Hematopoietic multipotent progenitor cell treated with erythropoietin and hydrocortisone succinate and interleukin-3 and kit ligand, for 8 days (in vitro differentiated cells): ENCODE measurements at regions not wholly inside any gene's neighbourhood (a gene's known extent, or its start where the extent isn't known, plus 50 kb on each side); places are given as distances from the start of the nearest gene placed in this dataset.
"Not testable (repeated sequence)": the region's sequence is repeated elsewhere in the genome, so short reads cannot be mapped to it uniquely, and the experiment has no call there.

Source experiments
- DNase-seq: peaks from one replicate; pipeline ENCODE4 v3.0.0-alpha.2; 2015

- no peak for DNase-seq
Measured at GRCh38 chr7:54398863-54399262, 143.3 kb upstream of the VSTM2A start.

- no peak for DNase-seq
Measured at GRCh38 chr7:54409917-54410316, 132.3 kb upstream of the VSTM2A start.

DNA sequence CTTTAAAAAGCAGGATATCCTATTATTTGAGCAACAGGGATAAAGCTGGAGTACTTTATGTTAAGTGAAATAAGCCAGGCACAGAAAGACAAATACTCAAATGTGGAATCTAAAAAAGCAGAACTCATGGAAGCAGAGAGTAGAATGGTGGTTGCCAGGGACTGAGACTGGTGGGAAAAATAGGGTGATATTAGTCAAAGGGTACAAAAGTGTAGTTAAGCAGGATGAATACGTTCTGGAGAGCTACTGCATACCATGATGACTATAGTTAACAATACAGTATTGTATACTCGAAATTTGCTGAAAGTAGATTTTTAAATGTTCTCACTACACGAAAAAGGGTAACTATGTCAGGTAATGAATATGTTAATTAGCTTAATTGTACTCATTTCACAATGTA lies 125.5 kb upstream of the VSTM2A start:
- DNase-seq = no peak

- no peak for DNase-seq
Measured at GRCh38 chr7:54419209-54419608, 123.0 kb upstream of the VSTM2A start.

DNA sequence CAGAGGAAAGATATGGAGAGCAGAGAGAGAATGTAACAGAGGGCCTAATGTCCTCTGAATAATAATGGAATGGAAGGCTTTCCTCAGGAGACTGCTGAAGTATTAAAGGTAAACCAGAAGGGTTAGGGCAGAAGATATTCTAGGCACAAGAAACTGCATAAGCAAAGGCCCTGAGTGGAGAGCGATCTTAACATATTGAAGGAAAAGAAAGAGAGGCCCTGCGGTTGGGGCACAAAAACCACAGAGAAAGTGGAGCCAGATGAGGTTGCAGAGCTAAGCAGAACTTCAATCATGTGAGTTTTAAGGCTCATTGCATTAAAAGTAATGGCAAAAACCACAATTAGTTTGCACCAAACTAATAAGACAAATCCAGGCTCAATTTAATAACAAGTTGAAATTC lies 115.8 kb upstream of the VSTM2A start:
- DNase-seq = no peak

- no peak for DNase-seq
Measured at GRCh38 chr7:54429111-54429510, 113.1 kb upstream of the VSTM2A start.

DNA sequence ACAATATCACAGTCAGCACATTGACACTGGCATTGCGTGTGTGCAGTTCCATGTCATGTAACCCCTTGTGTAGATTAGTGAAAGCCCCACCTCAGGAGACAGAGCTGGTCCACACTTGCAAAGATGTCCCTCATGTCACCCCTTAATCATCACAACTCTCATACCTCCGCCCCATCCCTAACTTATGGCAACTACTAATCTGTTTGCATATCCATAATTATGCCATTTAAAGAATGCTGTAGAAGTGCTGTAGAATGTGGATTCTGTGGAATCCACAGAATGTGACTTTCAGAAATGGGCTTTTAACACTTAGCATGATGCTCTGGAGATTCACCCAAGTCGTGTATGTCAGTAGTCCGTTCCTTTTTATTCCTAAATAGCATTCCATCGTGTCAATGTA lies 102.8 kb upstream of the VSTM2A start:
- no peak for DNase-seq

- not testable (repeated sequence) for DNase-seq
Measured at GRCh38 chr7:54444046-54444686, 98.0 kb upstream of the VSTM2A start.

DNA sequence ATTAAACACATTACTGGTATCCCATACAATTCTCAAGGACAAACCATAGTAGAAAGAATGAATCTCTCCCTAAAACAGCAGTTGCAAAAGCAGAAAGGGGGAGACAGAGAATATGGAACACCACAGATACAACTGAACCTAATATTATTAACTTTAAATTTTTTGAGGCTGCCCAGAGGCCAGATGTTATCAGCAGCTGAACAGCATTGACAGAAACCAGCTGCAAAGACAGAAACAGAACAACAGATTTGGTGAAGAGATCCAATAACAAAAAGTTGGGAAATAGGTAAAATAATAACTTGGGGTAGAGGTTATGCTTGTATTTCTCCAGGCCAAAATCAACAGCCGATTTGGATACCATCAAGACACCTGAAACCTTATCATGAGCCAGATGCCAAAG lies 89.0 kb upstream of the VSTM2A start:
- DNase-seq = not testable (repeated sequence)

- DNase-seq = not testable (repeated sequence)
Measured at GRCh38 chr7:54454700-54455099, 87.5 kb upstream of the VSTM2A start.

- DNase-seq = no peak
Measured at GRCh38 chr7:54465095-54465494, 77.1 kb upstream of the VSTM2A start.

- DNase-seq = no peak
Measured at GRCh38 chr7:54469740-54470139, 72.4 kb upstream of the VSTM2A start.

DNA sequence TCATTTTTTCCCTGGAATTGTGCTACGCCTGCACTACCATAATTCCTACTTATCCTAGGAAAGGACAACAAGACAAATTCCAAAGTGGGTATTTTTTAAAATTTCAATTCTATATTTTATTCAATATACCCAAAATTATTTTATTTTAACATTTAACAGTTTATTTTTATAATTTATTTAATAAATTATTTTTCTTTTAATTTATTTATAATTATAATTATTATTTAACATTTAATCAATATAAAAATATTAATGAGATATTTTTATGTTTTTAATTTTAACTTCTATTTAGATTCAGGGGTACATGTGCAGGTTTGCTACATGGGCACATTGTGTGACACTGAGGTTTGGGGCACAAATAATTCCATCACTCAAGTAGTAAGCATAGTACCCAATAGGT lies 65.6 kb upstream of the VSTM2A start:
- DNase-seq = no peak

GRCh38 chr7:54477083-54477482 lies 65.1 kb upstream of the VSTM2A start:
- DNase-seq = no peak

DNA sequence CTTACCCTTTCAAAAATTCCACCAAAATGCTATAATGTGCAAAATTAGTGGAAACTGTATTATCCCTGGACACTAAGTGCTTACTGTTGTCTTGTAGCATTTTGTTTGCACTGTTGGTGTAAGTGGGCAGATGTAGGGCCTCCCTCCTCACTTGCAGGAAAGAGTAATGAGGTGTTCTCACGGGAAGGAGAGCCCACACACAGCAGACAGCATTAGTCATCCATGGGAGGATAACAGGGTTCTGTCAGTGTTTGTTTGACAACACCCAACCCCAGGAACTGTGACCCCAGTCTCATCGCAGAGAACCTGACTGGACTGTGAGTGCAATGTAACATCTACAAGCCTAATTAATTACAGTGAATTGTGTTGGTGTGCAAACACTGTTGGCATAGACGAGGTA lies 58.7 kb upstream of the VSTM2A start:
- DNase-seq = no peak

- no peak for DNase-seq
Measured at GRCh38 chr7:54485044-54485443, 57.1 kb upstream of the VSTM2A start.
